Left ventricle myocardium inferior (tissue), 1 donor: ENCODE measurements at regions not wholly inside any gene's neighbourhood (a gene's known extent, or its start where the extent isn't known, plus 50 kb on each side); places are given as distances from the start of the nearest gene placed in this dataset.

Experiments
- DNase-seq: peaks from one replicate; pipeline ENCODE4 v3.0.0-alpha.2; 2020
- H3K27ac ChIP-seq: fragments of 200-600 bp; replicated peaks from 2 replicates; pipeline ENCODE4 v1.8.0; 2021
- H3K27me3 ChIP-seq: fragments of 200-600 bp; 2 replicates; pipeline ENCODE4 v1.8.0; 2021; ENCODE audit warnings: low read depth
- H3K36me3 ChIP-seq: fragments of 200-600 bp; 2 replicates; pipeline ENCODE4 v1.8.0; 2021
- H3K4me1 ChIP-seq: fragments of 200-600 bp; 2 replicates; pipeline ENCODE4 v1.8.0; 2021
- H3K4me3 ChIP-seq: fragments of 200-600 bp; 2 replicates; pipeline ENCODE4 v1.8.0; 2021; ENCODE audit warnings: mild to moderate bottlenecking, moderate library complexity
- H3K9me3 ChIP-seq: fragments of 200-600 bp; replicated peaks from 2 replicates; pipeline ENCODE4 v1.8.0; 2021
- intact Hi-C: fragments of 100-400 bp; cut with micrococcal nuclease; formaldehyde crosslinking; loops from one replicate; pipeline ENCODE4 v1.11.0; 2022
- TF ChIP-seq, protein P1 (sequence below): fragments of 200-600 bp; IDR thresholded peaks from 2 replicates; pipeline ENCODE4 v1.8.0; 2021; ENCODE audit warnings: antibody characterized with exemption, mild to moderate bottlenecking, borderline replicate concordance
- donor health status: DM: no; HTN: yes; CAD: no; lungs with severe emphysema.

DNA sequence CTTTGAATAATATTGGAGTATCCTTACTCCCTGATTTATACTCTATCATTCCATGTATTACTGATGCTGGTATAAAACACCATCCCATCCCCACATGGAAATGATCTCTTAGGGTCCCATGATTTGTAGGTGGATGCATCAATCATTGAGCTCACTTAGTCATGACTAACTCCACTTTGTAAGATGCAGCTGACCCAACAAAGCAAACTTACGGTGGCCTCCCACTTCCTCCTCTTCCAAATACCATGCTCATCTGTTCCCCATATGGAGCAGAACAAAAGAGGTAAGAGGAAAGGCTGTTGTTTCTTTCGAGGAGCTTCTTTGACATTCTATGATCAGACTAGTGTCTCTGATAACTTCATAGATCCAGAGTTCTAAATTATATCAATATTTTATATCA is 640.2 kb upstream of the SLC39A10 start:
- H3K36me3 ChIP-seq = no peaks in the 10 kb centered on the region

DNA sequence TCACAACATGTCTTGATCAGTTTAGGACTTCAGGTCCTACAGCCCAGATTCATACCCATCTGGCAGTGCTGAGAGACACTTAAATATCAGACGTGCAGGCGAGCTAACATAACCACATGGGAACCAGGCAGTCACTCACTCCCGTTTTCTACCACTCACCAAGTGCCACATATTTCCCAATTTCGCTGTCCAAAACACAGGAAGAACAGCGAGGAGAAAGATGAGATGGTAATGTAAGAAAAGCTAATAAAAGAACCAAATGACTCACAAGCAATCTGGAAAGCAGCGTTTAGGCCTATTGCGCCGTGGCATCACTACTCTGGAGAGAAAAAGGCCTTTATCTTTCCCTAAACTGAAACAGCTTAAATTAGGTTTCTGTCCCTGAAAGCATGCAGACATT is 647.8 kb upstream of the SLC39A10 start:
- no peak overlapping the region for H3K27ac ChIP-seq
- DNase-seq = no peak
- H3K9me3 ChIP-seq = no peaks in the 10 kb centered on the region
- H3K27me3 ChIP-seq = no peaks in the 10 kb centered on the region
- H3K4me1 ChIP-seq = no peaks in the 10 kb centered on the region
- H3K4me3 ChIP-seq = no peak overlapping the region
- TF ChIP-seq, protein P1, sequence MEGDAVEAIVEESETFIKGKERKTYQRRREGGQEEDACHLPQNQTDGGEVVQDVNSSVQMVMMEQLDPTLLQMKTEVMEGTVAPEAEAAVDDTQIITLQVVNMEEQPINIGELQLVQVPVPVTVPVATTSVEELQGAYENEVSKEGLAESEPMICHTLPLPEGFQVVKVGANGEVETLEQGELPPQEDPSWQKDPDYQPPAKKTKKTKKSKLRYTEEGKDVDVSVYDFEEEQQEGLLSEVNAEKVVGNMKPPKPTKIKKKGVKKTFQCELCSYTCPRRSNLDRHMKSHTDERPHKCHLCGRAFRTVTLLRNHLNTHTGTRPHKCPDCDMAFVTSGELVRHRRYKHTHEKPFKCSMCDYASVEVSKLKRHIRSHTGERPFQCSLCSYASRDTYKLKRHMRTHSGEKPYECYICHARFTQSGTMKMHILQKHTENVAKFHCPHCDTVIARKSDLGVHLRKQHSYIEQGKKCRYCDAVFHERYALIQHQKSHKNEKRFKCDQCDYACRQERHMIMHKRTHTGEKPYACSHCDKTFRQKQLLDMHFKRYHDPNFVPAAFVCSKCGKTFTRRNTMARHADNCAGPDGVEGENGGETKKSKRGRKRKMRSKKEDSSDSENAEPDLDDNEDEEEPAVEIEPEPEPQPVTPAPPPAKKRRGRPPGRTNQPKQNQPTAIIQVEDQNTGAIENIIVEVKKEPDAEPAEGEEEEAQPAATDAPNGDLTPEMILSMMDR = no peak
- H3K36me3 ChIP-seq = no peaks in the 10 kb centered on the region
- intact Hi-C loops = no loop called here

More for the DNA sequence above, 640.2 kb upstream of the SLC39A10 start:
- intact Hi-C loops = no loop called here
- no peak overlapping the region for H3K27ac ChIP-seq
- no peak for DNase-seq
- H3K4me1 ChIP-seq = no peaks in the 10 kb centered on the region
- TF ChIP-seq, protein P1 = no peak
- no peaks in the 10 kb centered on the region for H3K9me3 ChIP-seq
- no peaks in the 10 kb centered on the region for H3K27me3 ChIP-seq
- no peak overlapping the region for H3K4me3 ChIP-seq

DNA sequence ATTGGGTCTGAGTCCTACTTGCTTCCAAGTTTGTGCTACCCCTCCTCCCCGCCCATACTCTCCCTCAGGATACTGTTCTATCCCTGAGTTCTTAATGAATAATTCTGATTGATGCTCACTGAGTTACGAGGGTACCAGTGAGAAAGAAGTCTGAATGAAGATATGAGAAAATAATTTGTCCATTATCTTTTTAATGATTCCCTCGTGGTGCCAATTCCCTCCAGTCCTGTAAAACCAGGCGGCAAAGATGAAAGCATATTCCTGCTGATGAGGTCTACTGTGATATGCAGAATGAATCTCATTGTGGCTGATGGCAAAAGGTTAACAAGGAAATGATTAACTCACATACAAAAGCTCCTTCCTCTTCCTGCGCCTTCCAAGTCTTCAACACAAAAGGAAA is 650.2 kb upstream of the SLC39A10 start:
- intact Hi-C loops = no loop called here
- H3K9me3 ChIP-seq = no peaks in the 10 kb centered on the region
- no peaks in the 10 kb centered on the region for H3K4me1 ChIP-seq

DNA sequence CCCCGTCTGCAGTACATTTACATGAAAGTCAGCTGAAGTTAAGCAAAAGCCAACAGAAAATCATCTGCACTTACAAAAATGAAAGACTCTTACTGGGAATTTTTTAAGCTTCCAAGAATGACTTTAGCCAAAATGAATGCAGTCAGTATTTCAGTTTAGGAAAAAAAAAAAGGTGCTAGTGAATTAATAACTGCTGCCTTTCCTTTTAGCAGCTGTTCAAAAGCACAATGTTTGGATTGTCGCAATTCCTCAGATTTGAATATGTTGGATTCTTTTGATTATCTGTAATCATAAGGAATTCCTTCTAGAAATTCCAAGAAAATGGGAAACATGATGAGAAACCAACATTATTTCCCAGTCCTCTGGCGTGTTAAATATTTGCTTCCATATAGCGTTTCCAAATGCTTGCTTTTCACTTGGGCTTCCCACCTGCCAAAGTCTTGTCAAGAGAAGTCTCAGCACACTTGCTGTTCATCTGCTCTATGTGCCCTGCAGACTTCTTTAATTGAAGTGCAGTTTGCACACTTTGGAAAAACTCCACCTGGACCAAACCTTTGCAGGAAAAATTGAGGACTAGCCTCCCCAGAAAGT is 653.0 kb upstream of the SLC39A10 start:
- Histone ChIP-seq H3K9me3 (no peaks in the 10 kb centered on the region), H3K27me3 (no peaks in the 10 kb centered on the region), H3K36me3 (no peaks in the 10 kb centered on the region), H3K4me1 (no peaks in the 10 kb centered on the region), H3K27ac (no peak overlapping the region), H3K4me3 (no peak overlapping the region)
- no peak for DNase-seq
- intact Hi-C loops = no loop called here
- TF ChIP-seq, protein P1 = no peak

More for the DNA sequence above, 650.2 kb upstream of the SLC39A10 start:
- no peak overlapping the region for H3K4me3 ChIP-seq
- no peaks in the 10 kb centered on the region for H3K27me3 ChIP-seq
- no peaks in the 10 kb centered on the region for H3K36me3 ChIP-seq
- no peak for DNase-seq
- TF ChIP-seq, protein P1 = no peak
- no peak overlapping the region for H3K27ac ChIP-seq

DNA sequence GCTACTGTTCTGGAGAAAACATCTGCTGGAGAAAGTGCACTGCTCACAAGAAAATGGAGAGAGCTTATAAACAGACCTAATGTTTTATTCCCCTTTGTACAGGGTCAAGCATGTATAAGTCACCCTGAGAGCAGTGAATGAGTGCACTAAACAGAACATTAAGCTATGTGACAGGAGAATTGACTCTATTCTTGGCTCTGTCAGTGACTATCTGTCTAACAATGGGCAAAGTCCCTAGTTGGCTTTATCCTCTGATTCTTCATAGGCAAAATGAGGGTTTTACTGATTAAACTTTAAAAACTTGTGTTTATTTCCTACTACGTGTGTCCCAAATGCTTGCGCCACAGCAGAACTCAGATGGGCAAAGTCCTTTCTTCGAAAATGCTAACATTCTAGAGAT is 655.1 kb upstream of the SLC39A10 start:
- Histone ChIP-seq H3K36me3 (no peaks in the 10 kb centered on the region), H3K9me3 (no peaks in the 10 kb centered on the region), H3K4me1 (no peaks in the 10 kb centered on the region), H3K27ac (no peak overlapping the region), H3K27me3 (no peaks in the 10 kb centered on the region), H3K4me3 (no peak overlapping the region)
- TF ChIP-seq, protein P1 = no peak
- DNase-seq = no peak
- intact Hi-C loops = no loop called here

DNA sequence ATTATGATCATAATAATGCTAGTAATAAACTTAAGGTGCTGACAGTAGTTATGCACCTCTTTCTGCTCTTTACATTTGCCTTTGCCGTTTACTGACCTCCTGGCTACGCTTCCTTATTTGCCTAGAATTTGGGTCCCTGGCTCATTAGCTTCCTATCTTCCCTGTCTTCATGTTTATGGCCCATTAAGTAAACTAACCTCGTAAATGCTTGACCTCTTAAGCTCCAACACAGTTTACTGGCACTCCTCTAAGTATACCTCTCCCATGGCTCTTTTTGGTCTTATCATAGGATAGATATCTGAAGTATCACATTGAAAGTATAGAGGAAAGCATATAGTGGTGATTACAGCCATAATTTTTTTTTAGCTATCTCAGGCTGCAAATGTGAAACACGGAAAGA is 657.3 kb upstream of the SLC39A10 start:
- Histone ChIP-seq H3K9me3 (no peaks in the 10 kb centered on the region), H3K36me3 (no peaks in the 10 kb centered on the region), H3K27ac (no peak overlapping the region), H3K4me1 (no peaks in the 10 kb centered on the region), H3K27me3 (no peaks in the 10 kb centered on the region), H3K4me3 (no peak overlapping the region)
- no peak for DNase-seq
- TF ChIP-seq, protein P1 = no peak
- intact Hi-C loops = no loop called here
